Activated CD8-positive, alpha-beta T cell treated with anti-CD3 and anti-CD28 coated beads for 36 hours (primary cell): ENCODE measurements at regions not wholly inside any gene's neighbourhood (a gene's known extent, or its start where the extent isn't known, plus 50 kb on each side); places are given as distances from the start of the nearest gene placed in this dataset.
"Not testable (repeated sequence)": the region's sequence is repeated elsewhere in the genome, so short reads cannot be mapped to it uniquely, and the experiment has no call there.

Experiments used
- ATAC-seq: fragments of 200-7000 bp; cut with Tn5 transposase; one replicate; pipeline ENCODE4 v1.10.0; 2021; ENCODE audit warnings: mild to moderate bottlenecking, moderate library complexity
- CTCF ChIA-PET: fragments of 350-600 bp; sonication (Branson Sonifier 250); formaldehyde crosslinking; loops from one replicate; lab custom pipeline; 2021; ENCODE audit warnings: antibody characterized with exemption; lab: Charles Lee
- POLR2A ChIA-PET: fragments of 350-600 bp; sonication (Branson Sonifier 250); formaldehyde crosslinking; loops from one replicate; lab custom pipeline; 2021; ENCODE audit warnings: antibody characterized with exemption; lab: Charles Lee
- DNase-seq: peaks from one replicate; pipeline ENCODE4 v3.0.0-alpha.2; 2020
- H3K27ac Mint-ChIP-seq: one replicate; pipeline ENCODE4 v1.8.0; 2021; ENCODE audit warnings: mild to moderate bottlenecking, mixed read lengths
- H3K27me3 Mint-ChIP-seq: one replicate; pipeline ENCODE4 v1.8.0; 2021; ENCODE audit warnings: mixed read lengths
- H3K36me3 Mint-ChIP-seq: one replicate; pipeline ENCODE4 v1.8.0; 2021; ENCODE audit warnings: low read depth, mixed read lengths
- H3K4me1 Mint-ChIP-seq: one replicate; pipeline ENCODE4 v1.8.0; 2021; ENCODE audit warnings: low read depth, mixed read lengths
- H3K4me3 Mint-ChIP-seq: one replicate; pipeline ENCODE4 v1.8.0; 2021; ENCODE audit warnings: mild to moderate bottlenecking, moderate library complexity, mixed read lengths
- H3K9me3 Mint-ChIP-seq: one replicate; pipeline ENCODE4 v1.8.0; 2021; ENCODE audit warnings: mixed read lengths
- intact Hi-C: fragments of 100-400 bp; cut with micrococcal nuclease; formaldehyde crosslinking; loops from one replicate; pipeline ENCODE4 v1.10.0; 2022
- TF ChIP-seq, protein P1 (sequence below): fragments of 200-600 bp; IDR thresholded peaks from one replicate; pipeline ENCODE4 v1.8.0; 2022; ENCODE audit warnings: antibody characterized with exemption, mild to moderate bottlenecking

DNA sequence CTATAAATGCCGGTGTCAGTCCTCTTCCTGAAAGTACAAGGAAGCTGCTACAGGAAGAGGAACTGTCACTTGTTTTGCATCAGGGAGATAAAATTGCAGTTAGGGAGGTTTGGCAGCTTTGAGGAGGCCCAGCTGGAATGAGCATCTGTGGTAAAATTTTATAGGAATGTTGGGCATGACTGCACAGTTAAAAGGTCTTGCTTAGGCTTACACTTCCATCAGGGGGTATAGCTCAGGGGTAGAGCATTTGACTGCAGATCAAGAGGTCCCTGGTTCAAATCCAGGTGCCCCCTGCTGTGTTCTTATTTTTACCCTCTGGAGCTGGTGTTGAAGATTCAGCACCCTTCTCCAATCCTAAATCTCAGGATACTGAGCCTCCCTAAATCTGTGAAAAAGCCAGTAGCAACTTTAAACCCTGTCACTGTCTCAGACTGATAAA is 65.9 kb downstream of the ZNF467 start:
- intact Hi-C loops: no loop called here
- ATAC-seq: no peak
- no peak for DNase-seq
- ChIA-PET POLR2A (no interaction called here), CTCF (interaction anchor here (1.2 to 2.1 kb wide), 3 partner anchors 14 to 44 kb away, joined by 3 to 8 read pairs (median 6); no protein-coding TSS in a partner anchor)
- H3K9me3 Mint-ChIP-seq: peaks cover 14% of the 10 kb centered on the region
- no peaks in the 10 kb centered on the region for H3K4me1 Mint-ChIP-seq
- H3K4me3 Mint-ChIP-seq: no peak overlapping the region
- peaks cover 3% of the 10 kb centered on the region for H3K36me3 Mint-ChIP-seq
- no peak overlapping the region for H3K27ac Mint-ChIP-seq
- H3K27me3 Mint-ChIP-seq: peaks cover 11% of the 10 kb centered on the region
- TF ChIP-seq, protein P1, sequence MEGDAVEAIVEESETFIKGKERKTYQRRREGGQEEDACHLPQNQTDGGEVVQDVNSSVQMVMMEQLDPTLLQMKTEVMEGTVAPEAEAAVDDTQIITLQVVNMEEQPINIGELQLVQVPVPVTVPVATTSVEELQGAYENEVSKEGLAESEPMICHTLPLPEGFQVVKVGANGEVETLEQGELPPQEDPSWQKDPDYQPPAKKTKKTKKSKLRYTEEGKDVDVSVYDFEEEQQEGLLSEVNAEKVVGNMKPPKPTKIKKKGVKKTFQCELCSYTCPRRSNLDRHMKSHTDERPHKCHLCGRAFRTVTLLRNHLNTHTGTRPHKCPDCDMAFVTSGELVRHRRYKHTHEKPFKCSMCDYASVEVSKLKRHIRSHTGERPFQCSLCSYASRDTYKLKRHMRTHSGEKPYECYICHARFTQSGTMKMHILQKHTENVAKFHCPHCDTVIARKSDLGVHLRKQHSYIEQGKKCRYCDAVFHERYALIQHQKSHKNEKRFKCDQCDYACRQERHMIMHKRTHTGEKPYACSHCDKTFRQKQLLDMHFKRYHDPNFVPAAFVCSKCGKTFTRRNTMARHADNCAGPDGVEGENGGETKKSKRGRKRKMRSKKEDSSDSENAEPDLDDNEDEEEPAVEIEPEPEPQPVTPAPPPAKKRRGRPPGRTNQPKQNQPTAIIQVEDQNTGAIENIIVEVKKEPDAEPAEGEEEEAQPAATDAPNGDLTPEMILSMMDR: no peak

DNA sequence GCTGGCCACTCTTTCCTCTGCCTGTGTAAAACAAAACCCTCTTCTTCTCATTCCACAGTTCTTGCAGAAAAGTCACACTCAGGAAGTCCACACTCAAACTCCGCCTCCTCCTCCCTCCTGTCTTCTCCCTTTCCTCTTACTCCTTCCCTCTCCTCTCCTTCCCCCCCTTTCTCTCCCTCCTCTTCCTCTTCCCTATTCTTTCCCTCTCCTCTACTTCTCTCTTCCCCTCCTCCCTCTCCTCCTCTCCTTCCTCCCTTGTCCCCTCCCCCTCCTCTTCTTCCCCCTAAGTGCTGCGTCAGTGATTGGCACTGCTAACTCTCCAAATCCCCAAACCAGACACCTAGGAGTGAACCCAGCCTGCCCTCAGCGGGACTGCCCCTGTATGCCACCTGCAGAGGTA is 67.0 kb downstream of the ZNF467 start:
- CTCF ChIA-PET: interaction anchor here (2.0 to 2.1 kb wide), 2 partner anchors 36 to 43 kb away, joined by 6 to 8 read pairs; no protein-coding TSS in a partner anchor
- ATAC-seq: no peak
- POLR2A ChIA-PET: no interaction called here
- H3K27me3 Mint-ChIP-seq: peaks cover 11% of the 10 kb centered on the region
- H3K4me3 Mint-ChIP-seq: no peak overlapping the region
- H3K4me1 Mint-ChIP-seq: no peaks in the 10 kb centered on the region
- TF ChIP-seq, protein P1: no peak
- peaks cover 3% of the 10 kb centered on the region for H3K36me3 Mint-ChIP-seq
- intact Hi-C loops: no loop called here
- no peak for DNase-seq
- H3K27ac Mint-ChIP-seq: no peak overlapping the region
- peaks cover 9% of the 10 kb centered on the region for H3K9me3 Mint-ChIP-seq

DNA sequence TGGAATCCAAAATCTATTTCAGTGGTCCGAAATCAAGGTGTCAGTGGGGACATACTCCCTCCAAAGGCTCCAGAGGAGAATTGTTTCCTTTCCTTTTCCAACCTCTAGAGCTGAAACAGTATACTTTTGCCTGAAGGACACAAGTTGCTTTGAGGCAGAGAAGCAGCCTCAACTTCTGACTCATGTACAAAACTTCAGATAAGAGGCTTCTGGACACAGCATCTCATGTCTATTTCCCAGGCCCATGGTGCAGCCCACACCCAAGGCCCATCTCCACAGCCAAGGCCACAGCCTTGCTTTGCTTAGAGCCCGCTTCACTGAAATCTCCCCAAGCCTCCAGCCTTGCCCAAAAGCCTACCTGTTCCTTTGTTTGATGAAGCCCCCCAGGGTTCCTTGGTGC is 68.9 kb downstream of the ZNF467 start:
- Mint-ChIP-seq H3K27ac (no peak overlapping the region), H3K4me3 (no peak overlapping the region), H3K27me3 (peaks cover 11% of the 10 kb centered on the region), H3K4me1 (no peaks in the 10 kb centered on the region), H3K36me3 (no peaks in the 10 kb centered on the region), H3K9me3 (peaks cover under 1% of the 10 kb centered on the region)
- TF ChIP-seq, protein P1: no peak
- ChIA-PET POLR2A (no interaction called here), CTCF (interaction anchor here (1.0 to 1.6 kb wide), 2 partner anchors 20 to 38 kb away, joined by 3 read pairs; no protein-coding TSS in a partner anchor)
- no peak for ATAC-seq
- no peak for DNase-seq
- intact Hi-C loops: no loop called here

DNA sequence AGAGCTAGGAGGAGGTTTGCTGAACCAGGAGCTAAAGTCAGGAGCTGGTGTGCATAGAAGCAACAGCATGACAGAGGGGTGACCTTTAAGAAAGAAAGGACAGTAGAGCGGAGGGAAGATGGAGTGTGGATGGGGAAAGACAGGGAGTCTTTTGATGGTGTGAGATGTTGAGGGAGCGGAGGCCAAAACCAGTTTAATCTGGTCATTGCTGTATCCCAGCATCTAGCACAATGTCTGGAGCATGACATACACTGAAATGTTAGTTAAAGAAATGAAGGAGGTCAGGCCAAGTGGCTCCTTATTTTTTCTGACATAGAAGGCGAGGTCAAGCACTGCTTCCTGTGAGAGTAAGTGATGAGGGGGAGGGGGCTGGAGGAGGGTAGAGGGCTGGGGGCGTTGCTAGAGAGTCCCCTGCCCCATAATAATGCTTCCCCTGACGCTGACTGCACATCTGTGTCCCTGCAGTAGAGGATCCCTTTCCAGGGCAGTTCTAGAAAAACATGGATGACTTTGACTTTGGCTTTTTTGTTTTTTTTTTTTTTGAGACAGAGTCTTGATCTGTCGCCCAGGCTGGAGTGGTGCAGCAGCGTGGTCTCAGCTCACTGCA is 70.2 kb downstream of the ZNF467 start:
- Mint-ChIP-seq H3K4me3 (no peak overlapping the region), H3K36me3 (no peaks in the 10 kb centered on the region), H3K4me1 (no peaks in the 10 kb centered on the region), H3K27me3 (peaks cover 14% of the 10 kb centered on the region), H3K27ac (no peak overlapping the region), H3K9me3 (peaks cover 3% of the 10 kb centered on the region)
- DNase-seq (no peak), ATAC-seq (no peak)
- ChIA-PET POLR2A (no interaction called here), CTCF (interaction anchor here (1.6 kb wide), 1 partner anchor 18 kb away, joined by 3 read pairs; no protein-coding TSS in a partner anchor)
- TF ChIP-seq, protein P1: no peak
- intact Hi-C loops: no loop called here

DNA sequence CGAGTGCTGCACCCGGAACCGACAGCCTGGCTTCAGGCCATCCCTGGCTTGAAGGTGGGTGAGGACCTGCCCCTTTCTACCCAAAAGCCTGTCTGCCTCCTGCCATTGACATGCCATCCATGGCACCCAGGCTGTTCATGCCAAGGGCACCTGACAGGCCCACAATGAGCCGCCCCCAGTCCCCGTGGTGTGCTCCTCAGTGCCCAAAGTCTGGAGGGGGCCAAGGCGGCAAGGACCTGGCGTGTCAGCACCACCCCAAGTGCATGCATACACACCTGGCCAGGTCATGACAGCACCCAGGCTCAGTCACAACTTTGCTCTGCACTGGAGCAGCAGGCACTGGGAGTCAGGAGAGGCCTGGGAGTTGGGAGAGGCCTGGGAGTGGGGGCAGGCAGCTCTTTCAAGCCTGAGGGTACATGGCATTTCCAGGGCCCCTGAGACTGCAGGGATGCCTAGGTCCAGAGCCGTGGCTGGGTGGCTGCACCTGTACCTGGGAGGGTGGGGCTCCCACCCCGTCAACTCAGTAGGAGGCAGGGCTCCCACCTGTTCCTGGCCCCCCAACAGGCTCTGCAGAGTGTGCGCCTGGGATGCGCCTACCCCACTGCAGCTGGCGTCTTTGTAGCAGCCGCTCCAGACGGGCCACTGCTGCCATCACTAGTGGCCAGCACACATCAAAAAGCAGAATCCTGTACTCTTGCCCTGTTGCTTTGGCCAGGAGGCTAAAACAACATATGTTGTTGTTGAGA is 71.7 kb downstream of the ZNF467 start:
- CTCF ChIA-PET: no interaction called here
- TF ChIP-seq, protein P1: no peak
- intact Hi-C loops: no loop called here

DNA sequence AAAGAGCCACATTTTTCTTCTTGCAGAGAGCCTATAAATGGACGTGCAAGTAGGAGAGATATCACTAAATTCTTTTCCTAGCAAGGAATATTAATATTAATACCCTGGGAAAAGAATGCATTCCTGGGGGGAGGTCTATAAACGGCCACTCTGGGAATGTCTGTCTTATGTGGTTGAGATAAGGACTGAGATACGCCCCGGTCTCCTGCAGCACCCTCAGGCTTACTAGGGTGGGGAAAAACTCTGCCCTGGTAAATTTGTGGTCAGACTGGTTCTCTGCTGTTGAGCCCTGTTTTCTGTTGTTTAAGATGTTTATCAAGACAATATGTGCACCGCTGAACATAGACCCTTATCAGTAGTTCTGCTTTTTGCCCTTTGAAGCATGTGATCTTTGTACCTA is 75.6 kb downstream of the ZNF467 start:
- intact Hi-C loops, POLR2A ChIA-PET, H3K27ac Mint-ChIP-seq, DNase-seq, H3K4me1 Mint-ChIP-seq, ATAC-seq, H3K4me3 Mint-ChIP-seq, CTCF ChIA-PET, H3K36me3 Mint-ChIP-seq: not testable (repeated sequence)
- Mint-ChIP-seq H3K9me3 (peaks cover 12% of the 10 kb centered on the region), H3K27me3 (peaks cover 22% of the 10 kb centered on the region)

More for the DNA sequence above, 71.7 kb downstream of the ZNF467 start:
- no peak for ATAC-seq
- H3K4me1 Mint-ChIP-seq: no peaks in the 10 kb centered on the region
- H3K9me3 Mint-ChIP-seq: peaks cover 12% of the 10 kb centered on the region
- H3K36me3 Mint-ChIP-seq: no peaks in the 10 kb centered on the region
- H3K27me3 Mint-ChIP-seq: peaks cover 7% of the 10 kb centered on the region
- DNase-seq: no peak
- no peak overlapping the region for H3K4me3 Mint-ChIP-seq
- no peak overlapping the region for H3K27ac Mint-ChIP-seq
- POLR2A ChIA-PET: no interaction called here
